Bone marrow (tissue), 2 donors: ENCODE measurements at regions not wholly inside any gene's neighbourhood (a gene's known extent, or its start where the extent isn't known, plus 50 kb on each side); places are given as distances from the start of the nearest gene placed in this dataset.

ENCODE experiments used
- DNase-seq, 2 donors: peaks; one replicate each; lab custom pipeline; 2025; lab: John Stamatoyannopoulos, UW

GRCh38 chr2:60052601-60053000 lies 500.9 kb downstream of the BCL11A start:
- no peak for DNase-seq

- DNase-seq, result no peak
These were observed 501.5 kb downstream of the BCL11A start for GRCh38 chr2:60051991-60052390.

GRCh38 chr2:60047944-60048525 lies 505.4 kb downstream of the BCL11A start:
- no peak for DNase-seq

- no peak for DNase-seq
These were observed 506.1 kb downstream of the BCL11A start for GRCh38 chr2:60047347-60047746.

- DNase-seq, result no peak
These were observed 506.9 kb downstream of the BCL11A start for GRCh38 chr2:60046529-60046928.

GRCh38 chr2:60045456-60045855 lies 508.0 kb downstream of the BCL11A start:
- no peak for DNase-seq

GRCh38 chr2:60044484-60044883 lies 509.0 kb downstream of the BCL11A start:
- no peak for DNase-seq

GRCh38 chr2:60042023-60042422 lies 511.4 kb downstream of the BCL11A start:
- DNase-seq, result no peak

GRCh38 chr2:60033325-60033724 lies 520.1 kb downstream of the BCL11A start:
- DNase-seq, result no peak

GRCh38 chr2:60029566-60029883 lies 523.9 kb downstream of the BCL11A start:
- no peak for DNase-seq

GRCh38 chr2:60028849-60029565 lies 524.4 kb downstream of the BCL11A start:
- DNase-seq, result no peak

- no peak for DNase-seq
These were observed 528.0 kb downstream of the BCL11A start for GRCh38 chr2:60025496-60025895.

- DNase-seq, result no peak
These were observed 530.0 kb downstream of the BCL11A start for GRCh38 chr2:60023256-60023985.

- DNase-seq, result no peak
These were observed 545.8 kb downstream of the BCL11A start for GRCh38 chr2:60007671-60008070.

GRCh38 chr2:60003076-60003475 lies 550.4 kb downstream of the BCL11A start:
- no peak for DNase-seq

GRCh38 chr2:60002183-60002867 lies 551.1 kb downstream of the BCL11A start:
- DNase-seq, result no peak

GRCh38 chr2:60000686-60001085 lies 552.8 kb downstream of the BCL11A start:
- no peak for DNase-seq

GRCh38 chr2:59998324-59998723 lies 555.1 kb downstream of the BCL11A start:
- DNase-seq, result no peak

GRCh38 chr2:59997371-59997770 lies 556.1 kb downstream of the BCL11A start:
- DNase-seq, result no peak

- DNase-seq, result no peak
These were observed 556.6 kb downstream of the BCL11A start for GRCh38 chr2:59996855-59997254.

GRCh38 chr2:59993726-59994125 lies 559.7 kb downstream of the BCL11A start:
- DNase-seq, result no peak

- no peak for DNase-seq
These were observed 565.1 kb downstream of the BCL11A start for GRCh38 chr2:59988341-59988740.

- no peak for DNase-seq
These were observed 566.9 kb downstream of the BCL11A start for GRCh38 chr2:59986511-59986910.
